K562 (cell line): ENCODE measurements at regions not wholly inside any gene's neighbourhood (a gene's known extent, or its start where the extent isn't known, plus 50 kb on each side); places are given as distances from the start of the nearest gene placed in this dataset.

Experiments used
- ATAC-seq: fragments of 200-7000 bp; cut with Tn5 transposase; 3 replicates; pipeline ENCODE4 v1.9.1; 2020; ENCODE audit warnings: moderate library complexity
- BruUV-seq: library from RNA; stranded (reverse); fragments of 400-500 nt; replicated peaks from 2 replicates; lab custom pipeline; 2021; lab: Mats Ljungman, UMichigan
- CTCF ChIA-PET: fragments of 300-600 bp; formaldehyde crosslinking; extraction: SDS; loops from one replicate; lab custom pipeline; 2021; ENCODE audit warnings: low intra/inter-chr PET ratio; lab: Yijun Ruan, JAX
- POLR2A ChIA-PET: fragments of 300-600, 350-650 bp; sonication (Branson Sonifier 250); formaldehyde crosslinking; extraction: SDS; loops from one replicate; lab custom pipeline; 2021; ENCODE audit warnings: antibody characterized with exemption, inconsistent platforms; lab: Yijun Ruan, JAX
- DNase-seq, 4 experiments: peaks; one replicate each; pipeline versions ENCODE4 v3.0.0 to v3.0.0-alpha.2; 2011 to 2018; ENCODE audit warnings: low spot score in 3 of 4, mixed read lengths in 3 of 4; ENCODE audit errors: extremely low read depth in 1 of 4
- FAIRE-seq: peaks from 2 replicates; lab custom pipeline; 2011; peaks lifted over from hg19 to GRCh38; lab: Jason Lieb, UNC
- H2AFZ ChIP-seq: 2 replicates; pipeline ENCODE4 v1.6.0; 2011; ENCODE audit warnings: low read depth, low read length, control low read depth, inconsistent platforms
- H3K27ac ChIP-seq: fragments of 200-600 bp; 3 replicates; pipeline ENCODE4 v1.8.0; 2011; ENCODE audit warnings: low read depth, mild to moderate bottlenecking, control low read depth, inconsistent platforms, low read length, moderate library complexity, mixed read lengths; ENCODE audit errors: extremely low read depth
- H3K27me3 ChIP-seq, 2 experiments: fragments of 300-600 bp in 1 of 2; 2 replicates in 1 of 2; 3 replicates in 1 of 2; pipeline versions ENCODE4 v1.6.0 to v1.8.0; 2011; ENCODE audit warnings: inconsistent platforms in 2 of 2, low read length in 2 of 2, mild to moderate bottlenecking in 1 of 2, mixed read lengths in 1 of 2, moderate library complexity in 1 of 2; ENCODE audit not compliant: control insufficient read depth in 2 of 2, insufficient read depth in 2 of 2
- H3K36me3 ChIP-seq: fragments of 300-600 bp; 3 replicates; pipeline ENCODE4 v1.8.0; 2011; ENCODE audit warnings: mild to moderate bottlenecking, low read length, inconsistent platforms; ENCODE audit not compliant: control insufficient read depth, insufficient read depth
- H3K4me1 ChIP-seq, 2 experiments: fragments of 200-600 bp in 1 of 2; replicated peaks in 1 of 2; 2 replicates in 1 of 2; 3 replicates in 1 of 2; pipeline versions ENCODE4 v1.5.1 to v1.8.0; 2011; ENCODE audit warnings: inconsistent platforms in 2 of 2, low read length in 2 of 2, mild to moderate bottlenecking in 1 of 2, mixed read lengths in 1 of 2, moderate library complexity in 1 of 2; ENCODE audit not compliant: control insufficient read depth in 2 of 2, insufficient read depth in 2 of 2
- H3K4me2 ChIP-seq: 2 replicates; pipeline ENCODE4 v1.6.1; 2011; ENCODE audit warnings: low read length, control low read depth, inconsistent platforms, mixed read lengths; ENCODE audit not compliant: insufficient read depth
- H3K4me3 ChIP-seq: fragments of 200-600 bp; sonication (generic), shearing (Covaris generic); 2 replicates; pipeline ENCODE4 v1.5.1; 2016; ENCODE audit warnings: control low read depth, inconsistent platforms
- H3K79me2 ChIP-seq: fragments of 200-600 bp; 3 replicates; pipeline ENCODE4 v1.8.0; 2011; ENCODE audit warnings: low read length, inconsistent platforms; ENCODE audit not compliant: control insufficient read depth, insufficient read depth
- H3K9ac ChIP-seq, 2 experiments: 2 replicates each; pipeline versions ENCODE4 v1.6.0 to v1.6.1; 2011; ENCODE audit warnings: low read depth in 2 of 2, low read length in 2 of 2, control low read depth in 1 of 2, inconsistent platforms in 1 of 2, mild to moderate bottlenecking in 1 of 2, mixed read lengths in 1 of 2; ENCODE audit not compliant: insufficient read depth in 1 of 2
- H3K9me1 ChIP-seq: one replicate; pipeline ENCODE4 v1.6.0; 2011; ENCODE audit warnings: inconsistent platforms, mild to moderate bottlenecking, low read length, moderate library complexity; ENCODE audit not compliant: control insufficient read depth, insufficient read depth
- H3K9me3 ChIP-seq: replicated peaks from 2 replicates; pipeline ENCODE4 v1.5.1; 2011; ENCODE audit warnings: low read depth, low read length, inconsistent platforms; ENCODE audit not compliant: control insufficient read depth, insufficient read depth
- H4K20me1 ChIP-seq: replicated peaks from 2 replicates; pipeline ENCODE4 v1.6.1; 2011; ENCODE audit warnings: low read length, inconsistent platforms, mixed read lengths; ENCODE audit not compliant: control insufficient read depth, insufficient read depth
- ARID1B ChIP-seq: fragments of 450-650 bp; IDR thresholded peaks from 2 replicates; pipeline ENCODE4 v1.6.1; 2016; ENCODE audit warnings: antibody characterized with exemption, mild to moderate bottlenecking, inconsistent platforms
- EHMT2 ChIP-seq: fragments of 450-650 bp; IDR thresholded peaks from 2 replicates; pipeline ENCODE4 v1.6.1; 2018; ENCODE audit warnings: antibody characterized with exemption
- KLF16 ChIP-seq: IDR thresholded peaks from 2 replicates; pipeline ENCODE4 v1.6.1; 2016; ENCODE audit warnings: antibody characterized with exemption
- SMAD3 ChIP-seq: fragments of 450-650 bp; formaldehyde crosslinking; conservative IDR thresholded peaks from 2 replicates; pipeline ENCODE4 v1.4.0; 2020; ENCODE audit warnings: mild to moderate bottlenecking
- TFAM ChIP-seq: fragments of 250-450 bp; sonication (Bioruptor Pico); conservative IDR thresholded peaks from 2 replicates; pipeline ENCODE4 v1.5.0; 2021; ENCODE audit warnings: mild to moderate bottlenecking, moderate library complexity
- ZNF165 ChIP-seq: fragments of 250-450 bp; sonication (Bioruptor Pico); IDR thresholded peaks from 2 replicates; pipeline ENCODE4 v1.4.0; 2020; ENCODE audit warnings: borderline replicate concordance
- ZNF239 ChIP-seq: fragments of 250-450 bp; sonication (Bioruptor Pico); IDR thresholded peaks from 2 replicates; pipeline ENCODE4 v1.4.0; 2020; ENCODE audit warnings: mild to moderate bottlenecking
- WGBS: fragments of 100-300 bp; shearing (Covaris generic); methylation state at CpG from one replicate; pipeline ENCODE4 v1.1.6; 2016; ENCODE audit warnings: low coverage, mixed read lengths; ENCODE audit not compliant: insufficient coverage; ENCODE audit errors: missing lambda C conversion rate; 5-methylcytosine and 5-hydroxymethylcytosine counted together
- in situ Hi-C: fragments of 300-500 bp; cut with MboI; formaldehyde crosslinking; loops from 4 replicates; pipeline ENCODE4 v1.15.0; 2018; ENCODE audit warnings: inconsistent platforms, mixed read lengths
- intact Hi-C: fragments of 100-400 bp; cut with micrococcal nuclease; formaldehyde crosslinking; loops from 2 replicates; pipeline ENCODE4 v1.14.2; 2022
- TF ChIP-seq, protein P1 (sequence below): sonication (generic); formaldehyde crosslinking; IDR thresholded peaks from 2 replicates; pipeline ENCODE4 v1.8.0; 2022; ENCODE audit warnings: mild to moderate bottlenecking, missing genetic modification reagents
- TF ChIP-seq, protein P2 (sequence below): fragments of 450-650 bp; conservative IDR thresholded peaks from 2 replicates; pipeline ENCODE4 v1.6.1; 2016; ENCODE audit warnings: missing genetic modification characterization, low read depth, mild to moderate bottlenecking, missing compliant biosample characterization, moderate library complexity
- TF ChIP-seq, protein P3 (sequence below), 2 experiments: IDR thresholded peaks; 2 replicates each; pipeline ENCODE4 v1.6.1; 2011; ENCODE audit warnings: borderline replicate concordance in 1 of 2, control low read depth in 1 of 2, low read depth in 1 of 2, low read length in 1 of 2, mild to moderate bottlenecking in 1 of 2, mixed read lengths in 1 of 2, moderate library complexity in 1 of 2; ENCODE audit not compliant: insufficient read depth in 1 of 2, insufficient read length in 1 of 2, poor library complexity in 1 of 2, severe bottlenecking in 1 of 2; ENCODE audit errors: extremely low read depth in 1 of 2

DNA sequence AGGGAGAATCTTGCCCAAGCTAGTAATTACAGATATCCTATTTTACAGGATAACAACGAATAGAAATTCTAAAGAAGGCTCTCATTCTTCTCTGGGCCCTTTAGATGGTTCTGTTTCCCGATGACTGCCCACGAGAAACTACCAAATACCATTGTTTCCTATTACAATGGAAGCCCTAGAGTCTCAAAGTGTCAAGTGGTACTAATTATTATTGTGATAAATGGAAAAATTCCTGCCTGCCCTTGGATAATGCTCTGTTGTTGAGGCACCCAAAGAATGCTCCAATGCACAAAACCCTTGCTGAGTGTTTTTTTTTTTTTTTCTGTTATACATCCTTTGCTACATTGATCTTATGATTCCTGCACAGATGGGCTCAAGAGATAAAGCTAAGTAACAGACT, 504.5 kb downstream of the XPNPEP1 start (continued):
- no peak for TF ChIP-seq ZNF165
- TF ChIP-seq SMAD3 (CRISPR knock-in tag): no peak

- TF ChIP-seq, protein P1, sequence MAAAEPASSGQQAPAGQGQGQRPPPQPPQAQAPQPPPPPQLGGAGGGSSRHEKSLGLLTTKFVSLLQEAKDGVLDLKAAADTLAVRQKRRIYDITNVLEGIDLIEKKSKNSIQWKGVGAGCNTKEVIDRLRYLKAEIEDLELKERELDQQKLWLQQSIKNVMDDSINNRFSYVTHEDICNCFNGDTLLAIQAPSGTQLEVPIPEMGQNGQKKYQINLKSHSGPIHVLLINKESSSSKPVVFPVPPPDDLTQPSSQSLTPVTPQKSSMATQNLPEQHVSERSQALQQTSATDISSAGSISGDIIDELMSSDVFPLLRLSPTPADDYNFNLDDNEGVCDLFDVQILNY: no peak
- TF ChIP-seq, protein P2, sequence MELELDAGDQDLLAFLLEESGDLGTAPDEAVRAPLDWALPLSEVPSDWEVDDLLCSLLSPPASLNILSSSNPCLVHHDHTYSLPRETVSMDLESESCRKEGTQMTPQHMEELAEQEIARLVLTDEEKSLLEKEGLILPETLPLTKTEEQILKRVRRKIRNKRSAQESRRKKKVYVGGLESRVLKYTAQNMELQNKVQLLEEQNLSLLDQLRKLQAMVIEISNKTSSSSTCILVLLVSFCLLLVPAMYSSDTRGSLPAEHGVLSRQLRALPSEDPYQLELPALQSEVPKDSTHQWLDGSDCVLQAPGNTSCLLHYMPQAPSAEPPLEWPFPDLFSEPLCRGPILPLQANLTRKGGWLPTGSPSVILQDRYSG (tag): no peak
- no peak for TF ChIP-seq EHMT2
- TF ChIP-seq, protein P3, sequence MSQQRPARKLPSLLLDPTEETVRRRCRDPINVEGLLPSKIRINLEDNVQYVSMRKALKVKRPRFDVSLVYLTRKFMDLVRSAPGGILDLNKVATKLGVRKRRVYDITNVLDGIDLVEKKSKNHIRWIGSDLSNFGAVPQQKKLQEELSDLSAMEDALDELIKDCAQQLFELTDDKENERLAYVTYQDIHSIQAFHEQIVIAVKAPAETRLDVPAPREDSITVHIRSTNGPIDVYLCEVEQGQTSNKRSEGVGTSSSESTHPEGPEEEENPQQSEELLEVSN (IDR thresholded peaks at IDR 0.05; ENCODE audit: borderline replicate concordance in 1 of 2, extremely low read depth in 1 of 2, insufficient read depth in 1 of 2, insufficient read length in 1 of 2, low read depth in 1 of 2, low read length in 1 of 2, poor library complexity in 1 of 2, severe bottlenecking in 1 of 2): no peak
- no peak for TF ChIP-seq ARID1B
- no peak for TF ChIP-seq TFAM (CRISPR knock-in tag)
- no peak for TF ChIP-seq ZNF239 (CRISPR knock-in tag)
- no peak for TF ChIP-seq KLF16
- no peak for ATAC-seq
- Histone ChIP-seq H3K4me3 (no peak overlapping the region), H3K27ac (no peak overlapping the region), H3K9me3 (no peaks in the 10 kb centered on the region), H3K36me3 (no peaks in the 10 kb centered on the region), H3K27me3 (no peaks in the 10 kb centered on the region), H4K20me1 (no peaks in the 10 kb centered on the region), H3K79me2 (no peaks in the 10 kb centered on the region), H3K4me1 (no peaks in the 10 kb centered on the region), H2AFZ (no peak overlapping the region), H3K9ac (no peak overlapping the region), H3K4me2 (no peak overlapping the region), H3K9me1 (no peaks in the 10 kb centered on the region)
- FAIRE-seq: no peak
- no TSS peak for BruUV-seq
- intact Hi-C loops (no loop called here), in situ Hi-C loops (no loop called here)
- ChIA-PET POLR2A (no interaction called here), CTCF (interaction anchor here (0.7 kb wide), 1 partner anchor 39 kb away, joined by 4 read pairs; no protein-coding TSS in a partner anchor)
- no peak for DNase-seq
- WGBS: 3% methylated on average over 4 of the region's 4 CpGs
Measured at GRCh38 chr10:109417803-109418202, 505.5 kb downstream of the XPNPEP1 start.
